ENCODE measurements at regions not wholly inside any gene's neighbourhood (a gene's known extent, or its start where the extent isn't known, plus 50 kb on each side); places are given as distances from the start of the nearest gene placed in this dataset.

- no peaks in the 10 kb centered on the region for H3K79me2 ChIP-seq (ENCODE audit: control insufficient read depth, insufficient read depth, low read length)
- no peak overlapping the region for H3K27ac ChIP-seq (ENCODE audit: insufficient read depth, low read length)
- no peak overlapping the region for H3K4me2 ChIP-seq (ENCODE audit: extremely low read depth, insufficient read depth, low read length)
- H2AFZ ChIP-seq (ENCODE audit: low read length): no peak overlapping the region
- H3K9ac ChIP-seq (ENCODE audit: insufficient read depth, low read length): no peak overlapping the region
- DNase-seq (ENCODE audit: low read depth in 2 of 2): peak in 1 of 2 donors; percentile 12
- H4K20me1 ChIP-seq (ENCODE audit: control insufficient read depth, extremely low read depth, insufficient read depth, low read length): no peaks in the 10 kb centered on the region
- no peaks in the 10 kb centered on the region for H3K4me1 ChIP-seq (ENCODE audit: control insufficient read depth, extremely low read depth, insufficient read depth, low read length)
- no peaks in the 10 kb centered on the region for H3K9me3 ChIP-seq (ENCODE audit: control insufficient read depth, insufficient read depth, low read depth, low read length)
- no peaks in the 10 kb centered on the region for H3K27me3 ChIP-seq (ENCODE audit: control insufficient read depth, insufficient read depth, low read length)
- no peaks in the 10 kb centered on the region for H3K36me3 ChIP-seq (ENCODE audit: control insufficient read depth, insufficient read depth, low read length)
- no peak for TF ChIP-seq CTCF (conservative IDR thresholded peaks at IDR 0.05 in 1 of 2, IDR thresholded peaks at IDR 0.05 in 1 of 2; ENCODE audit: low read depth in 1 of 2, low read length in 2 of 2)
- TF ChIP-seq EZH2 (IDR thresholded peaks at IDR 0.05; ENCODE audit: low read length, missing control alignments): no peak
- no peak overlapping the region for H3K4me3 ChIP-seq (replicated peaks in 1 of 4; ENCODE audit: control extremely low read depth in 1 of 4, insufficient read depth in 1 of 4, low read depth in 3 of 4, low read length in 4 of 4)
These were observed 252.3 kb upstream of the RASGEF1B start for GRCh38 chr4:81723927-81724587.

DNA sequence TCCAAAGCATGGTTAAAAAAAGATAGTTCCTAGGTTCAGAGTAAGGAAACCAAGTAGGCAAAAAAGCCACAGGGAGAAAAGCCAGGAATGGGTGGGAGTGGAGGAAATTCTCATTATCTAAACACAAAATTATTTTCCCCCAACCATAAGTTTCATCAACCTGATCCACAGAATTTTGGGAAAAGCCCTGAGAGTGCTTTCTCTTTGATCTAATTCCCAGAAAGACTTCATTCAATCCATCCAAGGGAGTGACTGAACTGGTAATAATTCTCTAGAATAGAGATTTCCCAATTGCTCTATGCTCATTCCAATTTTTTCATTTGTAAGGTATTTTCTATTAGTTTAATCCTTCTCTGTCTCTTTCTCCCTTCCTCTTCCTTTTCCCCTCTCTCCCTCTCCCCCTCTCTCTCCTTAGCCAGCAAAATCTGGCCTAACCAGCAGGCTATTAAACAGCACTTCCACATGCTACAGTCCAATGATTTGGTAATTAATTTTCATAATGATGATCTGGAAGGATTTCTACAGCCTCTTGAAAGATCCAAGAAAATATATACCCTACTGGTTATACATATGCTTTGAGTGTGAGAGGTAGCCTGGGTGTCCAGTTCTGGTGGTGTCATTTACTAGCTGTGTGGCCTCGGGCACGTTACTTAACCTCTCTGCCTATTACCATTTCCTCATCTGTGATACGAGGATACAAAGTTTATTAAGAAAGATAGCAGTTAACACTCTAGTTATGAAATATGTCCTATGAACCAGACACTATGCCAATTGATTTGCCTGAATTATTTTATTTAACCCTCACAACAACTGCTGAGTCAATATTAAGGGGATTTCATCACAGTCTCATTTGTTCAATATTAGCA lies 251.5 kb upstream of the RASGEF1B start:
- DNase-seq (ENCODE audit: low read depth in 2 of 2): no peak

More for the DNA sequence above, 251.5 kb upstream of the RASGEF1B start:
- H3K9me3 ChIP-seq (ENCODE audit: control insufficient read depth, insufficient read depth, low read depth, low read length): no peaks in the 10 kb centered on the region
- H3K79me2 ChIP-seq (ENCODE audit: control insufficient read depth, insufficient read depth, low read length): no peaks in the 10 kb centered on the region
- no peak overlapping the region for H3K27ac ChIP-seq (ENCODE audit: insufficient read depth, low read length)
- no peak overlapping the region for H3K9ac ChIP-seq (ENCODE audit: insufficient read depth, low read length)
- no peak overlapping the region for H3K4me2 ChIP-seq (ENCODE audit: extremely low read depth, insufficient read depth, low read length)
- H3K4me3 ChIP-seq (replicated peaks in 1 of 4; ENCODE audit: control extremely low read depth in 1 of 4, insufficient read depth in 1 of 4, low read depth in 3 of 4, low read length in 4 of 4): no peak overlapping the region
- H4K20me1 ChIP-seq (ENCODE audit: control insufficient read depth, extremely low read depth, insufficient read depth, low read length): no peaks in the 10 kb centered on the region
- H3K27me3 ChIP-seq (ENCODE audit: control insufficient read depth, insufficient read depth, low read length): no peaks in the 10 kb centered on the region
- no peak for TF ChIP-seq EZH2 (IDR thresholded peaks at IDR 0.05; ENCODE audit: low read length, missing control alignments)
- TF ChIP-seq CTCF (conservative IDR thresholded peaks at IDR 0.05 in 1 of 2, IDR thresholded peaks at IDR 0.05 in 1 of 2; ENCODE audit: low read depth in 1 of 2, low read length in 2 of 2): no peak
- no peaks in the 10 kb centered on the region for H3K36me3 ChIP-seq (ENCODE audit: control insufficient read depth, insufficient read depth, low read length)
- H3K4me1 ChIP-seq (ENCODE audit: control insufficient read depth, extremely low read depth, insufficient read depth, low read length): no peaks in the 10 kb centered on the region
- no peak overlapping the region for H2AFZ ChIP-seq (ENCODE audit: low read length)
